Epithelial cell of prostate (primary cell): ENCODE measurements at regions not wholly inside any gene's neighbourhood (a gene's known extent, or its start where the extent isn't known, plus 50 kb on each side); places are given as distances from the start of the nearest gene placed in this dataset.
A peak's percentile ranks its signal among the peaks of the same experiment; 100 is the strongest.
"Not testable (repeated sequence)": the region's sequence is repeated elsewhere in the genome, so short reads cannot be mapped to it uniquely, and the experiment has no call there.

Experiments used
- DNase-seq: peaks from one replicate; pipeline ENCODE4 v3.0.0-alpha.2; 2011; ENCODE audit warnings: low read depth, low spot score
- H3K27ac ChIP-seq: fragments of 450-650 bp; 2 replicates; pipeline ENCODE4 v1.5.1; 2017; ENCODE audit warnings: mild to moderate bottlenecking

GRCh38 chr6:94559829-94560537 is 1017.4 kb upstream of the MANEA start:
- H3K27ac ChIP-seq = no peak overlapping the region
- DNase-seq = no peak

- not testable (repeated sequence) for H3K27ac ChIP-seq, DNase-seq
Measured at GRCh38 chr6:94557207-94557606, 1020.1 kb upstream of the MANEA start.

- no peak overlapping the region for H3K27ac ChIP-seq
Measured at GRCh38 chr6:94548201-94548600, 1029.1 kb upstream of the MANEA start.

GRCh38 chr6:94535798-94536197 is 1041.5 kb upstream of the MANEA start:
- H3K27ac ChIP-seq = no peak overlapping the region
- no peak for DNase-seq

More at GRCh38 chr6:94548201-94548600, 1029.1 kb upstream of the MANEA start:
- DNase-seq = no peak

GRCh38 chr6:94511502-94512088 is 1065.7 kb upstream of the MANEA start:
- DNase-seq = no peak
- no peak overlapping the region for H3K27ac ChIP-seq

GRCh38 chr6:94510877-94511276 is 1066.5 kb upstream of the MANEA start:
- no peak for DNase-seq
- no peak overlapping the region for H3K27ac ChIP-seq

GRCh38 chr6:94501516-94501915 is 1075.8 kb upstream of the MANEA start:
- peak overlapping the region; percentile 49 for H3K27ac ChIP-seq
- DNase-seq = peak; percentile 5

GRCh38 chr6:94498099-94498498 is 1078.7 kb upstream of the EPHA7 start:
- no peak for DNase-seq
- H3K27ac ChIP-seq = no peak overlapping the region

- DNase-seq = no peak
Measured at GRCh38 chr6:94494500-94494899, 1075.1 kb upstream of the EPHA7 start.

GRCh38 chr6:94487371-94487770 is 1068.0 kb upstream of the EPHA7 start:
- no peak overlapping the region for H3K27ac ChIP-seq
- peak; percentile 2 for DNase-seq

More at GRCh38 chr6:94494500-94494899, 1075.1 kb upstream of the EPHA7 start:
- no peak overlapping the region for H3K27ac ChIP-seq

- no peak overlapping the region for H3K27ac ChIP-seq
- no peak for DNase-seq
Measured at GRCh38 chr6:94478133-94479005, 1059.0 kb upstream of the EPHA7 start.

GRCh38 chr6:94468830-94469229 is 1049.5 kb upstream of the EPHA7 start:
- H3K27ac ChIP-seq = no peak overlapping the region
- no peak for DNase-seq

GRCh38 chr6:94464018-94464510 is 1044.7 kb upstream of the EPHA7 start:
- no peak overlapping the region for H3K27ac ChIP-seq
- DNase-seq = no peak

- no peak overlapping the region for H3K27ac ChIP-seq
- no peak for DNase-seq
Measured at GRCh38 chr6:94463306-94463705, 1043.9 kb upstream of the EPHA7 start.

- no peak for DNase-seq
- no peak overlapping the region for H3K27ac ChIP-seq
Measured at GRCh38 chr6:94462231-94462630, 1042.9 kb upstream of the EPHA7 start.

- H3K27ac ChIP-seq = no peak overlapping the region
Measured at GRCh38 chr6:94456266-94456665, 1036.9 kb upstream of the EPHA7 start.

GRCh38 chr6:94454231-94454630 is 1034.9 kb upstream of the EPHA7 start:
- no peak overlapping the region for H3K27ac ChIP-seq
- no peak for DNase-seq

More at GRCh38 chr6:94456266-94456665, 1036.9 kb upstream of the EPHA7 start:
- DNase-seq = no peak

- DNase-seq = no peak
Measured at GRCh38 chr6:94446120-94446519, 1026.8 kb upstream of the EPHA7 start.

GRCh38 chr6:94443701-94444100 is 1024.3 kb upstream of the EPHA7 start:
- no peak overlapping the region for H3K27ac ChIP-seq
- no peak for DNase-seq

More at GRCh38 chr6:94446120-94446519, 1026.8 kb upstream of the EPHA7 start:
- no peak overlapping the region for H3K27ac ChIP-seq

- no peak overlapping the region for H3K27ac ChIP-seq
- no peak for DNase-seq
Measured at GRCh38 chr6:94424692-94425091, 1005.3 kb upstream of the EPHA7 start.

- no peak for DNase-seq
- H3K27ac ChIP-seq = no peak overlapping the region
Measured at GRCh38 chr6:94417363-94417762, 998.0 kb upstream of the EPHA7 start.
